ENCODE measurements at regions not wholly inside any gene's neighbourhood (a gene's known extent, or its start where the extent isn't known, plus 50 kb on each side); places are given as distances from the start of the nearest gene placed in this dataset.

GRCh38 chr6:105991561-105992314, 94.4 kb upstream of the PRDM1 start:
- no peak for TF ChIP-seq CTCF (IDR thresholded peaks at IDR 0.05; ENCODE audit: insufficient read depth, low read length, poor library complexity, severe bottlenecking)
- TF ChIP-seq EZH2phosphoT487 (conservative IDR thresholded peaks at IDR 0.05; ENCODE audit: low read length), result no peak
